ENCODE measurements at regions not wholly inside any gene's neighbourhood (a gene's known extent, or its start where the extent isn't known, plus 50 kb on each side); places are given as distances from the start of the nearest gene placed in this dataset.

DNA sequence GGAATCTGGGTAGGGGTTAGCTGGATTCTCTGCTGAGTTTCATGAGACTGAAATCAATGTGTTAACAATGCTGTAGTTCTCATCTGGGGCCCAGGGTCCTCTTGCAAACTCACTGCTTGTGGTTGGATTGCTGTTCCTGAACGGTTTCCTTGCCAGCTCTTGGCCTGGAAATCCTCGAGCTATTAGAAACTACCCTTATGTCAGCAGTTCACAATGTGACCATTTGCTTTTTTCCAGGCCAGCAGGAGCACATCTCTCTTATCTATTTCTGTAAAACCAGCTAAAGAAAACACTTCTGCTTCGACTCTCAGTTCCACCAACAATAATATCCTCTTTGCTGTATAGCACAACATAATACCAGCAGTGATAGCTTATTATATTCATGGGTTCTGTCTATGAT, 140.1 kb upstream of the TRAM1L1 start:
- TF ChIP-seq, protein P1, sequence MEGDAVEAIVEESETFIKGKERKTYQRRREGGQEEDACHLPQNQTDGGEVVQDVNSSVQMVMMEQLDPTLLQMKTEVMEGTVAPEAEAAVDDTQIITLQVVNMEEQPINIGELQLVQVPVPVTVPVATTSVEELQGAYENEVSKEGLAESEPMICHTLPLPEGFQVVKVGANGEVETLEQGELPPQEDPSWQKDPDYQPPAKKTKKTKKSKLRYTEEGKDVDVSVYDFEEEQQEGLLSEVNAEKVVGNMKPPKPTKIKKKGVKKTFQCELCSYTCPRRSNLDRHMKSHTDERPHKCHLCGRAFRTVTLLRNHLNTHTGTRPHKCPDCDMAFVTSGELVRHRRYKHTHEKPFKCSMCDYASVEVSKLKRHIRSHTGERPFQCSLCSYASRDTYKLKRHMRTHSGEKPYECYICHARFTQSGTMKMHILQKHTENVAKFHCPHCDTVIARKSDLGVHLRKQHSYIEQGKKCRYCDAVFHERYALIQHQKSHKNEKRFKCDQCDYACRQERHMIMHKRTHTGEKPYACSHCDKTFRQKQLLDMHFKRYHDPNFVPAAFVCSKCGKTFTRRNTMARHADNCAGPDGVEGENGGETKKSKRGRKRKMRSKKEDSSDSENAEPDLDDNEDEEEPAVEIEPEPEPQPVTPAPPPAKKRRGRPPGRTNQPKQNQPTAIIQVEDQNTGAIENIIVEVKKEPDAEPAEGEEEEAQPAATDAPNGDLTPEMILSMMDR (IDR thresholded peaks at IDR 0.05): no peak
- no peak for TF ChIP-seq POLR2A (IDR thresholded peaks at IDR 0.05)
- no peak for DNase-seq (ENCODE audit: low spot score in 2 of 2)
- H3K4me3 ChIP-seq (ENCODE audit: low read depth, poor library complexity, severe bottlenecking): no peak overlapping the region
- 29 to 39% methylated on average over 3 of the region's 3 CpGs for WGBS, 2 donors
- intact Hi-C loops (cut with DNase I; ENCODE audit: low total_unique reads): no loop called here

DNA sequence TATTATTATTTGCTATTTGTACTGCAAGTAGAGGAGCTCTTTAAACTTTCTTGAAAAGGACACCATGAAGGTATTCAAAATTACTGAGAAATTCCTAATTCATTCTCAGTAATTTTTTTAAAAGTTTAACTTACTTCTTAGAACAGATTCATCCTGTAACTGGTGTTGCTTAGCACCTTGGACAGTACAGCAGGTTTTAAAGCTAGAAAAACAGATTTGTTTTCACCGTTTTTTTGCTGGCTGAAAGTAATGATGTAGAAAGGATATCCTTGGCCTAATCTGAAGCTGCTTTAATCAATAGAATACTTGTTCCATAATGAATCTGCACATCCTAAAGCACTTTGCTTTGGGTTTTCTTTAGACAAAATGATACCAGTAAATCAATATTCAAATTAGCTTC, 142.5 kb upstream of the TRAM1L1 start:
- WGBS, 2 donors: 57 to 72% methylated on average over 1 of the region's 1 CpG
- intact Hi-C loops (cut with DNase I; ENCODE audit: low total_unique reads): no loop called here
- H3K4me3 ChIP-seq (ENCODE audit: low read depth, poor library complexity, severe bottlenecking): no peak overlapping the region
- no peak for TF ChIP-seq POLR2A (IDR thresholded peaks at IDR 0.05)
- TF ChIP-seq, protein P1 (IDR thresholded peaks at IDR 0.05): no peak
- no peak for DNase-seq (ENCODE audit: low spot score in 2 of 2)

DNA sequence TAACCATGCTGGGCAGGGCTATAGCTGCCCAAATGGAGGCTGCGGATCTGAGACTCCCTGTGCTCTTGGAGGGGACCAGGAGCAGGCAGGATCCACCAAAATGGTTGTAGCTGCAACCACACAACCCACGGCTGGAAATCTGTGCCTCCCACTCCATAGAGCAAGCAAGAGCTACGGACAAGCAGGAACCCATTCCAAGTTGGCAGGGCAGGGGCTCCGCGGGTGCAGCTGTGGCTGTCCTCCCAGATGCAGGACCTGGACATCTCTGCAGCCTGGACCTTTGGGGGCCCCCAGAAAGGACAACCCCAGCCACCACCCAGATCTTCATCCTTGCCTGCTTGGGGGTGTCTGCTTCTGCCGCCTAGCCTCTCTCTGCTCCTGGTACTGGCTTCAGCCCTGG, 154.1 kb upstream of the TRAM1L1 start:
- WGBS, 2 donors: 76 to 88% methylated on average over 5 to 6 of the region's 6 CpGs
- peak in 1 of 2 donors; percentile 52 for DNase-seq (ENCODE audit: low spot score in 2 of 2)
- H3K4me3 ChIP-seq (ENCODE audit: low read depth, poor library complexity, severe bottlenecking): no peak overlapping the region
- intact Hi-C loops (cut with DNase I; ENCODE audit: low total_unique reads): no loop called here
- TF ChIP-seq POLR2A (IDR thresholded peaks at IDR 0.05): no peak
- TF ChIP-seq, protein P1 (IDR thresholded peaks at IDR 0.05): no peak

DNA sequence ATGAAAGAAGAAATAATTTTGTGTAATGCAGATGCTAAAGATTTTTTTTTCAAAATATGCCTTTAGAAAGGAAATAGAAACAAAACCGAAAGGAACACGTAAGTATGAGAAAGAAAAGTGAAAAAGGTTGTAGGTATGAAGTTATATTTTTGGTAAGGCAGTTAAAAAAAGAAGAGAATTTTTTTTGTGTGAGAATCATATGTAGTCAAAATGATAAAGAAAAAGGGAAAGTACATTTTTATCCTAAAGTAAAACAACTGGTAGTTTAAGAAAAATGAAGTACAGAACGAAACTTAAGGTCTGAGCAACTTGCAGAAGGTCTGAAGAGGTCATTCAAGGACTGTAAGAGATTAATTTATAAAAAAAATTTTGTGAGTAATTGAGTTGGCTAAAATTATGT, 164.0 kb upstream of the TRAM1L1 start:
- no peak for TF ChIP-seq POLR2A (IDR thresholded peaks at IDR 0.05)
- TF ChIP-seq, protein P1 (IDR thresholded peaks at IDR 0.05): no peak
- no peak overlapping the region for H3K4me3 ChIP-seq (ENCODE audit: low read depth, poor library complexity, severe bottlenecking)
- 81 to 85% methylated on average over 3 of the region's 3 CpGs for WGBS, 2 donors
- no peak for DNase-seq (ENCODE audit: low spot score in 2 of 2)
- intact Hi-C loops (cut with DNase I; ENCODE audit: low total_unique reads): no loop called here

DNA sequence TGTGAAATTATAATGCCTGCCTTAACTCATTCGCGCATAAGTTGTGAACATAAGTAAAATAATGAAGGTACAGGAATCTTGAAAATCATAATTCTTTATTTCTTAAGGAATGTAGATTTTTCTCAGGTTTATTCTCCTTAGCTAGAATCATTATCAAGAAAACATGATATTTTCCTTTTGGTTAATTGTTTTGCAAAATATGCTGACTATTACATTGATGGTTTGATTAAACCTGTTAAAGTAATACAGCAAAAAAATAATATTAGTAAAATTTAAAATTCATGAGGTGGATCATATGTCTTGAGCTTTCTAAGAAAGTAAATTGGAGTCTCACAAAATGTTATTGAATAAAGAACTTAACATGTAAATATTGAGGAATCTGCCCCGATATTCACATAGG, 178.7 kb upstream of the TRAM1L1 start:
- no peak for DNase-seq (ENCODE audit: low spot score in 2 of 2)
- H3K4me3 ChIP-seq (ENCODE audit: low read depth, poor library complexity, severe bottlenecking): no peak overlapping the region
- 95 to 96% methylated on average over 3 of the region's 3 CpGs for WGBS, 2 donors
- intact Hi-C loops (cut with DNase I; ENCODE audit: low total_unique reads): no loop called here
- TF ChIP-seq, protein P1 (IDR thresholded peaks at IDR 0.05): no peak
- TF ChIP-seq POLR2A (IDR thresholded peaks at IDR 0.05): no peak

DNA sequence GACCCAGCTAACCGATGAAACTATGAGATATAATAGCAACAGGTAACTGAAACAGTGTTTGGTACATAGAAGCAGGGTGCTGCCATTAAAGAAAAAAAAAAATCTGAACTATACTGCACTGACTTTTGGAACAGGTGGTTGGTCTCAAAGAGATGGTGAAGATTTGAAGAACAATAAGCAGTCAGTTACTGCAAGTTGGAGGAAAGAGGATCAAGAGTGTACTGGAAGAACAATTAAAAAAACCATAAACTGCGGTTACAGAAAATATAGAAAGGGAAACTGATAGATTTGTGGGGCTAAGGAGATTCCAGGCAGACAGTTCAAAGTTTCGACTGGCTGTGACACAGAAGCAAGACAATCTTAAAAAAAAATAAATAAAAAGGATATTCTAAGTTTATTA, 181.9 kb upstream of the TRAM1L1 start:
- DNase-seq (ENCODE audit: low spot score in 2 of 2): no peak
- H3K4me3 ChIP-seq (ENCODE audit: low read depth, poor library complexity, severe bottlenecking): no peak overlapping the region
- TF ChIP-seq, protein P1 (IDR thresholded peaks at IDR 0.05): no peak
- no peak for TF ChIP-seq POLR2A (IDR thresholded peaks at IDR 0.05)
- intact Hi-C loops (cut with DNase I; ENCODE audit: low total_unique reads): no loop called here
- WGBS, 2 donors: 86 to 88% methylated on average over 3 of the region's 3 CpGs

Data from lower leg skin (tissue), 4 donors.